Endothelial cell of umbilical vein (primary cell): ENCODE measurements at regions not wholly inside any gene's neighbourhood (a gene's known extent, or its start where the extent isn't known, plus 50 kb on each side); places are given as distances from the start of the nearest gene placed in this dataset.

Source experiments
- EZH2 ChIP-seq: IDR thresholded peaks from 2 replicates; pipeline ENCODE4 v1.6.1; 2012; ENCODE audit warnings: borderline replicate concordance, low read depth, mild to moderate bottlenecking, moderate library complexity, low read length, inconsistent platforms; ENCODE audit not compliant: severe bottlenecking
- POLR2AphosphoS5 ChIP-seq: IDR thresholded peaks from 2 replicates; pipeline ENCODE4 v1.6.1; 2012; ENCODE audit warnings: low read depth, mild to moderate bottlenecking, control low read depth, low read length, moderate library complexity; ENCODE audit not compliant: insufficient read depth
- TF ChIP-seq, protein P1 (sequence below), 2 donors: IDR thresholded peaks; 1 replicate in 1 of 2; 2 replicates in 1 of 2; pipeline ENCODE4 v1.5.1; 2011; ENCODE audit warnings: low read length in 2 of 2, mild to moderate bottlenecking in 2 of 2, moderate library complexity in 2 of 2, control low read depth in 1 of 2, inconsistent platforms in 1 of 2, low read depth in 1 of 2; ENCODE audit not compliant: insufficient read depth in 1 of 2; ENCODE audit errors: extremely low read depth in 1 of 2

DNA sequence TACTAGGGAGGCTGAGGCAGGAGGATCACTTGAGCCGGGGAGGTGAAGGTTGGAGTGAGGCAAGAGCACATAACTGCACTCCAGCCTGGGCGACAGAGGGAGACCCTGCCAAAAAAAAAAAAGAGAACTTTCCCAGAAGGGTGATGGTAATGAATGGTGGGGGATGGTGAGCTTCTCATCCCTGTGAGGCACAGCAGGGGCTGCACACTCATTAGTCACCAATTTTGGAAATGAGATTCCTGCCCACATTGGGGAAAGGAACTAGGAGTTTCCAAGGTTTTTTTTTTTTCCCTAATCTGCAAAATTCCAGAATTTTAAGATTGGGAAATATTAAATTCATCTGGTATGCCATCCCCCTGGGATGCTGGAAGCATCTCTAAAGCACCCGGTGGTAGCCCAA, 50.2 kb upstream of the SSBP3 start:
- TF ChIP-seq, protein P1, sequence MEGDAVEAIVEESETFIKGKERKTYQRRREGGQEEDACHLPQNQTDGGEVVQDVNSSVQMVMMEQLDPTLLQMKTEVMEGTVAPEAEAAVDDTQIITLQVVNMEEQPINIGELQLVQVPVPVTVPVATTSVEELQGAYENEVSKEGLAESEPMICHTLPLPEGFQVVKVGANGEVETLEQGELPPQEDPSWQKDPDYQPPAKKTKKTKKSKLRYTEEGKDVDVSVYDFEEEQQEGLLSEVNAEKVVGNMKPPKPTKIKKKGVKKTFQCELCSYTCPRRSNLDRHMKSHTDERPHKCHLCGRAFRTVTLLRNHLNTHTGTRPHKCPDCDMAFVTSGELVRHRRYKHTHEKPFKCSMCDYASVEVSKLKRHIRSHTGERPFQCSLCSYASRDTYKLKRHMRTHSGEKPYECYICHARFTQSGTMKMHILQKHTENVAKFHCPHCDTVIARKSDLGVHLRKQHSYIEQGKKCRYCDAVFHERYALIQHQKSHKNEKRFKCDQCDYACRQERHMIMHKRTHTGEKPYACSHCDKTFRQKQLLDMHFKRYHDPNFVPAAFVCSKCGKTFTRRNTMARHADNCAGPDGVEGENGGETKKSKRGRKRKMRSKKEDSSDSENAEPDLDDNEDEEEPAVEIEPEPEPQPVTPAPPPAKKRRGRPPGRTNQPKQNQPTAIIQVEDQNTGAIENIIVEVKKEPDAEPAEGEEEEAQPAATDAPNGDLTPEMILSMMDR (IDR thresholded peaks at IDR 0.05; ENCODE audit: extremely low read depth in 1 of 2, insufficient read depth in 1 of 2, low read depth in 1 of 2, low read length in 2 of 2): no peak
- TF ChIP-seq POLR2AphosphoS5: no peak
- no peak for TF ChIP-seq EZH2
